ENCODE measurements at regions not wholly inside any gene's neighbourhood (a gene's known extent, or its start where the extent isn't known, plus 50 kb on each side); places are given as distances from the start of the nearest gene placed in this dataset.

GRCh38 chr1:239963856-239964255, 127.8 kb upstream of the FMN2 start:
- no peak for TF ChIP-seq CTCF (optimal IDR thresholded peaks at IDR 0.05 in 1 of 3, IDR thresholded peaks at IDR 0.05 in 1 of 3, conservative IDR thresholded peaks at IDR 0.05 in 1 of 3; ENCODE audit: extremely low read depth in 1 of 3, insufficient read depth in 2 of 3, low read length in 3 of 3)
- TF ChIP-seq EZH2 (IDR thresholded peaks at IDR 0.05; ENCODE audit: low read length), result no peak

All from keratinocyte (primary cell).